ENCODE measurements at regions not wholly inside any gene's neighbourhood (a gene's known extent, or its start where the extent isn't known, plus 50 kb on each side); places are given as distances from the start of the nearest gene placed in this dataset.
"Not testable (repeated sequence)": the region's sequence is repeated elsewhere in the genome, so short reads cannot be mapped to it uniquely, and the experiment has no call there.

DNA sequence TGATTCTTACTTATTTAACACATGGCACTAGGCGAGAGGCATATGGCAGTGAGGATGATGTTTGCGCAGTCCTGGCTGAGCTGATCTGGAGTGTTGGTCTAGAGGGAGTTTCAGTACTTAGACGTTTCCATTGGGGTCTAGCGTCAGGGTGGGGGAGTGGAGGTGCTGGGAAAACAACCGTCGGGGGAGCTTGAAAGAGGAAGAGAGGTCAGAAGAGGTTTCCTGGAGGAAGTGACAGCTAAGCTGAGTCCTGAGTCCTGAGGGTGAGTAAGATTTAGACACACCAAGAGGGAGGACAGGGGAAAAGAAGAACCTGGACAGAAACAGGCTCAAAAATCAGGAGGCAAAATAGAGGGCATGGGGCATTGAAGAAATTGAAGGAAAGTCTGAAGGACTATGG lies 81.4 kb downstream of the ALOX5AP start:
- DNase-seq = no peak

DNA sequence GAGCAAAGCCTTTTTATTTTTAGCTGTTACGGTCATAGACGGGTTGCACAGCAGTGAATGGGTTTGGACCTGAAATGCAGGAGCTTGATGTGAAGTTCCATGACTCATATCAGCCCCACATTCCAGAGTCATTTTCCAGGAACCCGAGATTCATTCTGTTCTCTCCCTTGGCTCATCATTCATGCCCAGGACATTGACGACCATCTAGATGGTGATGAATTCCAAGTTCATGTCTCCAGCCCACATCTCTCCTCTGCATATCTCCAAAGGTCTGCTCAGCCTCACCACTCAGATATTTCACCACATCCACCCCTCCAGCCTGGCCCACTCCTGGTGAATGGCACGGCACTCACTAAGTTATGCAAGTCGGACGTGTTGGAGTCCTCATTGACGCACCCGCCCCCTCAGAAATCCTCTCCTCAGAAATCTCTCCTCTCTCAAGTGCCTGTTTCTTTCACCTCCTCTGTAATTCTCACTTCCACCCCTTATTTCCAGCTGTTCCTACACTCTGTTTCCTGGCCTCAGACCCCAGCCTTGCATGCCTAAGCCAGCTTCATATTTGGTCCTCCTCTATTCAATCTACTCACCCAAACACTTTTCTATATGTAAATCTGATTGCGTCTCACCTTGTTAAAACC lies 83.1 kb downstream of the ALOX5AP start:
- no peak for DNase-seq

DNA sequence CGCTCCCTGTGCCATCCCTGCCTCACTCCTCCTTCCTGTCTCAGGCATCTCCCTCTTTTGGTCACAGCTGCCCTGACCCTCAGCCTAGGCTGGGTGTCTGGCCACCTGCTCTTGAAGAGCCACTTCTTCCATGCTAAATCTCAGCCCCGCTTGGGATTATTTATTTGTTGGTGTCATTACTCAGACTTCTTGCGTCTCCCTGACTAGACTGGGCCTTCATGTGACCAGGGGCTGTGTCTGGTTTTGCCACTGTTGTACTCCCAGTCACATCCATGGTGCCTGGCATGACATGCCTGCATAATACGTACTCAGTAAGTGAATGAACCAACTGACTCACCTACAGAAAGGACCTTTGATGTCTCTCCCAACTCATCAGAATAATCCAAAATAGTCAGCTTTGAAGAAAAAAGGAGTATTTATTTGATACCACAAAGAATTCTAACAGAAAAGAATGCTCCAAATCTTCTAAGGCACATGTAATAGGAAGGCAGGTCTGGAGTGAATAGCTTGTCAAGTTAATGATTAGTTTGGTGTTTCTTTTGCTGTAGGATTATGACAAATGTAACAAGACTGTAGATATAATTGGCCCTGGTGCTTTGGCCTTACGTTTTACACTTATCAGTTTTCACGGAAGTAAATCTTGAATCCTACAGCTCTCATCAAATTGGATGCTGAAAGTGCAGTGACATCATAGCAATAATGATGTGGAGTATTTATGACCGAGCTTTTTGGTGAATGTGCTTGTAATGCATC lies 84.0 kb downstream of the ALOX5AP start:
- no peak for DNase-seq

DNA sequence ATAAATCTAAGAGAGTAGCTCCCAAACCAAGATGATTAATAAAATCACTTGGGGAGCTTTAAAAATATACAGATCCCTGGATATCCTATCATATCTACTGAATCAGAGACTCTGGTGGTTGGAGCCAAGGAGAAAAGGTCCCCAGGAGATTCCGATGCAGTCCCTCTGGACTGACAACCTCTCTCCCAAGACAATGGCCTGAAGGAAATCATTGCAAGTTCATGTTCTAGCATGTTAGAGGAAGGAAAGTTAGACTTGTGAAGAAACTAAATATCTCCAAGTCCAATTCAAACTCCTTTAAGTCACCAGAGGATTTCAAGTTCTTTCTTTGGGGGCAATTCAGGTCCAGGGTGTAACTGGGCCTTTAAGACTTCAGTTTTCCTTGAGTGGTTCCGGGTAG lies 84.7 kb upstream of the MEDAG start:
- DNase-seq = no peak

GRCh38 chr13:30824651-30825050 lies 81.4 kb upstream of the MEDAG start:
- DNase-seq = peak; percentile 78

DNA sequence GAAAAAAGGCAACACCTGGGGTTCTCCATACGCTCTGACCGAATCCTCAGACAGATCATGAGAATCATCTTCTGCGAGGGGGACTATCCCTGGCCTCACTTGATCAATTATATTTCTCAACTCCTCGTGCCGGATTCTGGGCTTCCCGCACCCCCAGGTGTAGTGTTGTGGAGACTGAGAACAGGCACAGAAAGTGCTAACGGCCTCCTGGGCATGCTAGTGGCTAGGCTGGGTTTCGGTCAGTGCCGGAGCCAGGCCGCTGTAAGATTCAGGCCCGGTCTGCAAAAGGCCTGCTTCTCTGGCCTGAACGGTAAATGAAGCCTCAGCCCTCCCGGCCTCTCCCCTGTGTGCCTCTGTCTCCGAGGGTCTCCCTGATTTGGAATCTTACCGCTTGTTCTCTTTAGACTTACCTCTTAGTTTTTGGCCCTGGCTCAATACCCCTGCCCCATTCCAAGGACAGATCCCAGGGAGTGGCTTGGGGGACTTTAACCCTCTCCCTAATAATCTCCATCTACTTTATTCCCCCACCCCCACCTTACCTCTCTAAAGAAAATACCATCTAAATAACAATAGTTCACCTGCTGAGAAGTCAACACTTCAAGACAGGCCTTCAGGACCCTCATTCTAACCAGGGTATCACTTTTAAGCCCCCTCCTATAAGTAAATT lies 79.0 kb upstream of the MEDAG start:
- DNase-seq = no peak

- DNase-seq = no peak
Observed at GRCh38 chr13:30827578-30827925, 78.5 kb upstream of the MEDAG start.

GRCh38 chr13:30829145-30829832 lies 76.8 kb upstream of the MEDAG start:
- no peak for DNase-seq

DNA sequence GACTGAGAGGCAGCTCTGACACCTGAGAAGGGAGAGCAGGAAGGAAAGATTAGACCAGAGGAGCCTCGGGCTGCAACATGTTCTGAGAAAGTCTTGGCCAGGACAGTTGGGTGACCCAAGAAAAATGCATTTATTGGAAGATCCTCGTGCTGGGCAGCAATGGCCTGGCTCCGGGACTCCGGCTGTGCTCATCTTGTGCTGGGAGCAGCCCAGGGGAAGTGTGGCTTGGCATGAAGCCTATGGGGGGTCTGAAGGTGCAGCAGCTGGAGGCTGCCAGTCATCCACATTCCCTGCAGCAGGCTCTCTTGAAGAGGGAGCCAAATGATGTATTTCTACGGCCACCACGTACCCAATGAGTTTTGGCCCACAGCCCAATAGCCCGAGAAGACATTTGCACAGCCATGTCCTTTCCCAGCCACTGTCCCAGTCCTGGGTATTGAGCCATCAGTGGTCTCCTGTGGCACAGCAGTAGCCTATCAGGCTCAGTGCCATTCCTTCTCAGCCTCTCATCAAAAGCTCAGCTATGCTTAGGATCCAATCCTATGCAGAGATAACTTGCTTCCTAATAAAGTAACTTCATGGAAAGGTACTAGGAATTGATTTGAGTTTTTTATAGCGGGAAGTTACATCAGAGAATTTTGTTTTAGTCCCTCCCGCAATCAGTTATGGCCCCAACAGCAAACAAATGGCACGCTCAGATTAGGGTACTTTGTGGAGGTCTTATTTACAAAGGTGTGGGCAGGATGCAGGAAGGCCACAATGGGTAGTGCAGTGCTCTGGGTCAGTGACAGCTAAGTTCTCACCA lies 76.0 kb upstream of the MEDAG start:
- DNase-seq = no peak

DNA sequence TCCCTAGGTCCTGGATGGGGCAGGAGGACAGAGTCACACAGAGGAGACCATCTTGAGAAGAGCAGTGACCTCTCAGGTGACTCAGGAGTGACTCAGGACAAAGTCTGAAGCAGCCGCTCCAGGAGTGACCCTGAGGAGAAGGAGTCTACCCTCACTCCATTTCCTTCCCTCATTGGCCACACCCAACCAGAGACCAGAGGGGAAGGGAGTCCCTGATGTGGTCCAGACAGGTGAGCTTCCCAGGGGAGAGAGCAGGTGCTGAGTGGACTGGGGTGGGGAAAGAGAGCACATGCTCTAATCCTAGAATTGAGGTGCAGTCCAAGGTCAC lies 75.5 kb upstream of the MEDAG start:
- DNase-seq = no peak

GRCh38 chr13:30831515-30831914 lies 74.6 kb upstream of the MEDAG start:
- no peak for DNase-seq

DNA sequence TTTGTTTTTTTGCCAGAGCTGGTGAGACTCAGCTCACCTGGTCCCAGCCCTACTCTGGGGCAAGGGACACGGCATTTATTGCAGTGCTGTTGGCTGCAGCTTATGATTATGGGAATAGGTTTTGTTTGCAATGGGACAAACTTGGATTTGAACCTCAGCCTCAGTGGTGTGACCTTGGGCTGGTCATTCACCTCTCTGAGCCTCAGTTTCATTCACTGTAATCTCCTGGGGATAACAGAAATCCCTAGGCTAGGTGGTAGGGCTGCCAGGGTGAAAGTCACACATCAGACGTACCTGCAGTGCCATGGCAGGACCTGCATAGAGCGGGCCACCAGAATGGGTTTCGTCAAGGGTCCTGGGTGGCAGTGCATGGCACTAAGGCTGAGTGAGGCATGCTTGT lies 73.7 kb upstream of the MEDAG start:
- DNase-seq = peak; percentile 86

- peak; percentile 96 for DNase-seq
Observed at GRCh38 chr13:30832845-30833332, 73.2 kb upstream of the MEDAG start.

GRCh38 chr13:30835442-30835841 lies 70.6 kb upstream of the MEDAG start:
- DNase-seq = no peak

DNA sequence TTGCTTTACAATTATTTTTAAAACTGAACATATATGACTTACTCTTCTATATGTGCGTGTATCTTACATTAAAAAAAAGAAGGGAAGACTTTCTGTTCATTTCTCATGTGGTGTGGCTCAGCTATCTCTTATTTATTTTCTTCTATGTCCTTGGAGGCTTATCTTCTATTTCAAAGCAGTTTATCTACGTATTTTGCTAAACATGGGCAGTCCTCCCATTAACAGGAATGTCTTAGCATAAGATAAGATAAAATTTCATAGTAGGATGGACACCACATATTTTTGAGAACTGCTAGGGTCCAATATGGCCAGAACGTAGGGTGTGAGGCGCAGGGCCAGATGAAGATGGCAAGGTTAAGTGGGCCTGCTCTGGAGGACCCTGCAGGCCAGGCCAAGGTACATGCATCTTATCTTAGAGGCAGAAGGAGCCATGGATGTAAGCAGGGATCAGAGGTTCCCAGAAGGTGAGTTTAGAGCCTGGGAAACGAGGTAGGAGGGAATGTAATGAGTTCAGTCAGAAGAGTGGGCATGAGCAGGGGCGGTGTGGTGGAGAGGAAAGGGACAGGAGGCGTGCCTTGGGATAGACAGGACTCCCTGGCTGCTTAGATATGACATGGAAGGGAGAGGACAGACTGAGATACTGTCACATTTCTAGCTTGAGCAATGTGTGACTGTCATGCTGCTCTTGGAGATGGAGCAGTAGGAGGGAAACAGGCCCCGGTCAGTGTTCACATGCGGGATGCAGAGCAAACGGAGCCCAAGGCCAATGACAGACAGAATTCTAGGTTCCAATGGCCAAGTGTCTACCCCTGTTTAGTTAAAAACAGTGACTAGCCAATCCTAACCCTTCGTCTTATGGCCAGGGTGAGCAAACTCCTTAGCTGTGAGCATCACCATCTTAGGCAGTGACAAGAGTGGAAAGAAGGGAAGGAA lies 68.6 kb upstream of the MEDAG start:
- no peak for DNase-seq

DNA sequence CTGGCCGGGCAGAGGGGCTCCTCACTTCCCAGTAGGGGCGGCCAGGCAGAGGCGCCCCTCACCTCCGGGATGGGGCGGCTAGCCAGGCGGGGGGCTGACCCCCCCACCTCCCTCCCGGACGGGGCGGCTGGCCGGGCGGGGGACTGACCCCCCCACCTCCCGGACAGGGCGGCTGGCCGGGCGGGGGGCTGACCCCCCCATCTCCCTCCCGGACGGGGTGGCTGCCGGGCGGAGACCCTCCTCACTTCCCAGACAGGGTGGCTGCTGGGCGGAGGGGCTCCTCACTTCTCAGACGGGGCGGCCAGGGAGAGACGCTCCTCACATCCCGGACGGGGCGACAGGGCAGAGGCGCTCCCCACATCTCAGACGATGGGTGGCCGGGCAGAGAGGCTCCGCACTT lies 66.4 kb upstream of the MEDAG start:
- DNase-seq = not testable (repeated sequence)

- no peak for DNase-seq
Observed at GRCh38 chr13:30840515-30840914, 65.6 kb upstream of the MEDAG start.

- no peak for DNase-seq
Observed at GRCh38 chr13:30841154-30841553, 64.9 kb upstream of the MEDAG start.

DNA sequence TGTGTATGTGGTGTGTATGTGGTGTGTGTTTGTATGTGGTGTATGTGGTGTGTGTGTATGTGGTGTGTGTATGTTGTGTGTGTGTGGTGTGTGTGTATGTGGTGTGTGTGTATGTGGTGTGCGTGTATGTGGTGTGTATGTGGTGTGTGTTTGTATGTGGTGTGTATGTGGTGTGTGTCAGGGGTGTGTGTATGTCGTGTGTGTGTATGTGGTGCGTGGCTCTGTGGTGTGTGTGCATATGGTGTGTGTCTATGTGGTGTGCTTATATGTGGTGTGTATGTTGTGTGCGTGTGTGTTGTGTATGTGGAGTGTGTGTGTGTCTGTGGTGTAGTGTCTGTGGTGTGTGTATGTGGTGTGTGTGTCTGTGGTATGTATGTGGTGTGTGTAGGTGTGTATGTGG lies 62.5 kb upstream of the MEDAG start:
- DNase-seq = no peak

DNA sequence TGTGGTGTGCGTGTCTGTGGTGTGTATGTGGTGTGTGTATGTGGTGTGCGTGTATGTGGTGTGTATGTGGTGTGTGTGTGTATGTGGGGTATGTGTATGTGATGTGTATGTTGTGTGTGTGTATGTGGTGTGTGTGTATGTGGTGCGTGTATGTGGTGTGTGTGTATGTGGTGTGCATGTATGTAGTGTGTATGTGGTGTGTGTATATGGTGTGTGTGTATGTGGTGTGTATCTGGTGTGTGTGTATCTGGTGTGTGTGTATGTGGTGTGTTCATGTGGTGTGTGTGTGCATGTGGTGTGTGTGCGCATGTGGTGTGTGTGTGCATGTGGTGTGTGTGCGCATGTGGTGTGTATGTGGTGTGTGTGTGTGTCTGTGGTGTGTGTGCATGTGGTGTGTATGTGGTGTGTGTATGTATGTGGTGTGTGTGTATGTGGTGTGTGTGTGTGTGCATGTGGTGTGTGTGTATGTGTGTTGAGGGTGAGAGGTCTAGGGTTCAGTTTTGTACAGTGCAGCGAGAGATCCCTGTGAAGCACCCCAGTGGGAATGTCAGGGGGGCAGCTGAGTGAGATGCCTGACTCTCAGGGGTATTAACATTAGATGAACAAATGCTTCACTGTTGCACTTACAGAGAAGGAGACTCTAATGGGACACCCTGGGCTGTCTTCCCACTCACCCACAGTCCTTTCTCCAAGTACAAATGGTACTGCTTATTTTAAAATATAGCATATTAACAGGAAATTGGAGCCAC lies 61.3 kb upstream of the MEDAG start:
- no peak for DNase-seq

All from NCI-H526 treated with DMSO at 0.1 percent for 48 hours (cell line).